ENCODE measurements at regions not wholly inside any gene's neighbourhood (a gene's known extent, or its start where the extent isn't known, plus 50 kb on each side); places are given as distances from the start of the nearest gene placed in this dataset.

DNA sequence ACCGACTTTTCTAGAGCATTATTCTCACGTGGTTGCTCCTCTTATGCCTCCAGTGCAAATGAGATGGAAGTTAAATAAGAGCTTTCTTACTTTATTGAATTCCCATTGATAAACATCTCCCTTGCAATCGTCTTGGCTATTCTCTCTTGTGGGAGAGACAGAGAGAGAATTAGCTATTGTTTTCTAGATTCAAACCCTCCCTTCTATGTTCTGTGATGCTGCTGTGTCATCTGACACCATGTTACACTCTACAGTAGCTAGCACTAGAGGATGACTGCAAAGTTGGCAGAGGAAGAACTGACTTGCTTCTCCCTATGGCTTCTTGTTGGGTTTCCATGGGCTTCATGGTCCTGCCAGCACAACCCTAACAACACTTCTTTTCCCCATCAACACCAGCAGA is 134.6 kb upstream of the RANBP3L start:
- TF ChIP-seq, protein P1, sequence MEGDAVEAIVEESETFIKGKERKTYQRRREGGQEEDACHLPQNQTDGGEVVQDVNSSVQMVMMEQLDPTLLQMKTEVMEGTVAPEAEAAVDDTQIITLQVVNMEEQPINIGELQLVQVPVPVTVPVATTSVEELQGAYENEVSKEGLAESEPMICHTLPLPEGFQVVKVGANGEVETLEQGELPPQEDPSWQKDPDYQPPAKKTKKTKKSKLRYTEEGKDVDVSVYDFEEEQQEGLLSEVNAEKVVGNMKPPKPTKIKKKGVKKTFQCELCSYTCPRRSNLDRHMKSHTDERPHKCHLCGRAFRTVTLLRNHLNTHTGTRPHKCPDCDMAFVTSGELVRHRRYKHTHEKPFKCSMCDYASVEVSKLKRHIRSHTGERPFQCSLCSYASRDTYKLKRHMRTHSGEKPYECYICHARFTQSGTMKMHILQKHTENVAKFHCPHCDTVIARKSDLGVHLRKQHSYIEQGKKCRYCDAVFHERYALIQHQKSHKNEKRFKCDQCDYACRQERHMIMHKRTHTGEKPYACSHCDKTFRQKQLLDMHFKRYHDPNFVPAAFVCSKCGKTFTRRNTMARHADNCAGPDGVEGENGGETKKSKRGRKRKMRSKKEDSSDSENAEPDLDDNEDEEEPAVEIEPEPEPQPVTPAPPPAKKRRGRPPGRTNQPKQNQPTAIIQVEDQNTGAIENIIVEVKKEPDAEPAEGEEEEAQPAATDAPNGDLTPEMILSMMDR (conservative IDR thresholded peaks at IDR 0.05; ENCODE audit: low read length) = no peak
- TF ChIP-seq EZH2phosphoT487 (IDR thresholded peaks at IDR 0.05; ENCODE audit: borderline replicate concordance, low read depth, low read length) = no peak
